Activated CD8-positive, alpha-beta memory T cell treated with anti-CD3 and anti-CD28 coated beads, Interleukin-2, amount 10 ng/mL, durations not matched to agents 7 days and 5 days (primary cell): ENCODE measurements at regions not wholly inside any gene's neighbourhood (a gene's known extent, or its start where the extent isn't known, plus 50 kb on each side); places are given as distances from the start of the nearest gene placed in this dataset.

Experiments used
- ATAC-seq: fragments of 150-1000 bp; cut with Tn5 transposase; one replicate; pipeline ENCODE4 v1.10.0; 2021; ENCODE audit warnings: moderate library complexity
- CTCF ChIA-PET: fragments of 350-600 bp; sonication (Branson Sonifier 250); formaldehyde crosslinking; loops from one replicate; lab custom pipeline; 2021; ENCODE audit warnings: antibody characterized with exemption; lab: Charles Lee
- DNase-seq: peaks from one replicate; pipeline ENCODE4 v3.0.0-alpha.2; 2020
- H3K27ac Mint-ChIP-seq: one replicate; pipeline ENCODE4 v1.8.0; 2021; ENCODE audit warnings: mild to moderate bottlenecking, mixed read lengths
- H3K27me3 Mint-ChIP-seq: one replicate; pipeline ENCODE4 v1.8.0; 2021; ENCODE audit warnings: mixed read lengths
- H3K36me3 Mint-ChIP-seq: one replicate; pipeline ENCODE4 v1.8.0; 2021; ENCODE audit warnings: mild to moderate bottlenecking, mixed read lengths
- H3K4me1 Mint-ChIP-seq: one replicate; pipeline ENCODE4 v1.8.0; 2021; ENCODE audit warnings: mixed read lengths
- H3K4me3 Mint-ChIP-seq: one replicate; pipeline ENCODE4 v1.8.0; 2021; ENCODE audit warnings: mild to moderate bottlenecking, moderate library complexity, mixed read lengths
- H3K9me3 Mint-ChIP-seq: one replicate; pipeline ENCODE4 v1.8.0; 2022; ENCODE audit warnings: low read depth, mixed read lengths

DNA sequence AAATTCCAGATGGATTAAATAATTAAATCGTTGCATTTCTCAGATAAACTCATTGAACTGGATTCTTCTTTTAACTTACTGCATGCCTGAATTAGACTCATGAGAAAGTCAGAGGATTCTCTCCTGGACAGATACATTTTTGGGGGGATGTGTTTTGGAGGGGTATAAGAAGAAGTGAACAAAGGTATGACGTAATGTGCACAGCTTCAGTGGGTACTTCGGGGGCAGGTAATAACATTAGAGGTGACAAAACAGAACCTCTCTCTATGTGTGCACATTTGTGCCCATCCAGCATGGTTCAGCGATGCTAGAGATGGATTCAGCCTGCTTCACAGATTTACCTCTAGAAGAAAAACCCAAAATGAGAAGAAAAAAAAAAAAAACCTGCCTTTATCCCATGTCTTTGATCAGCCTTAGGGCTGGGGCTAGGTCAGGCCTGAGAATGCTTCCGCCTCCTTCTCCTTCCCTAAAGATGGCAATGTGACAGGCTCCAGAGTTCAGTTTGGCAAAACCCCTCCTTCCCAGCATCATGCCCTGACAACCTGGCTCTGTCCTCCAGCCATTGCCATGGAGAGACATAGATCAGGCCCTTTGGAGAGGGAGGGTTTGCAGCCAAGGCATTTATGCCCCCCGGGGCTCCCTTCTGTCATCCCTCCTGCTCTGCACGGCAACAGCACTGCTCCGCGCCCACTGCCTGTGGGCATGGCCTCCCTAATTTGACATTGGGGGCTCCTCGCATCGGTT, 166.7 kb downstream of the KCNA5 start:
- DNase-seq (no peak), ATAC-seq (no peak)
- no peaks in the 10 kb centered on the region for H3K36me3 Mint-ChIP-seq
- H3K4me1 Mint-ChIP-seq = no peaks in the 10 kb centered on the region
- H3K4me3 Mint-ChIP-seq = no peak overlapping the region
- CTCF ChIA-PET = interaction anchor here (1.0 kb wide), 1 partner anchor 10 kb away, joined by 3 read pairs; no protein-coding TSS in a partner anchor
- H3K9me3 Mint-ChIP-seq = no peaks in the 10 kb centered on the region
- no peak overlapping the region for H3K27ac Mint-ChIP-seq
- H3K27me3 Mint-ChIP-seq = no peaks in the 10 kb centered on the region

DNA sequence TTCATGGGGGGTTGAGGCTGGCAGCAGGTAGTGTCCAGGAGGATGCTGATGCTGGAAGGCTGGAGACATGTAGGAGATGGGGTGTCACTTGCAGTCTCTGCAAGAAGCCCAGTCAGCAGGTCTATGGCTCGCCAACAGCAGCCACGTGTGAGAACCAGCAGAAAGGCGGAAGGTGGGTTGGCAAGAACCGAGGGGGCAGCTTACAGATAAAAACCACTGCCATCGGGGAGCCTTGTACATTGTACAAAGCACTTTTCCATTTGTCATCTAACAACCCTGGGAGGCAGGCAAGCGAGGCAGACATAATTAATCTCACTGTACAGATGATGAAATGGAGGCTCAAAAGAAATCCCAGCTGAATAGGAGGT, 167.2 kb downstream of the KCNA5 start:
- CTCF ChIA-PET = interaction anchor here (1.0 kb wide), 1 partner anchor 11 kb away, joined by 3 read pairs; no protein-coding TSS in a partner anchor
- no peaks in the 10 kb centered on the region for H3K27me3 Mint-ChIP-seq
- no peaks in the 10 kb centered on the region for H3K9me3 Mint-ChIP-seq
- H3K4me1 Mint-ChIP-seq = no peaks in the 10 kb centered on the region
- DNase-seq = no peak
- no peaks in the 10 kb centered on the region for H3K36me3 Mint-ChIP-seq
- H3K27ac Mint-ChIP-seq = no peak overlapping the region
- no peak for ATAC-seq
- no peak overlapping the region for H3K4me3 Mint-ChIP-seq

DNA sequence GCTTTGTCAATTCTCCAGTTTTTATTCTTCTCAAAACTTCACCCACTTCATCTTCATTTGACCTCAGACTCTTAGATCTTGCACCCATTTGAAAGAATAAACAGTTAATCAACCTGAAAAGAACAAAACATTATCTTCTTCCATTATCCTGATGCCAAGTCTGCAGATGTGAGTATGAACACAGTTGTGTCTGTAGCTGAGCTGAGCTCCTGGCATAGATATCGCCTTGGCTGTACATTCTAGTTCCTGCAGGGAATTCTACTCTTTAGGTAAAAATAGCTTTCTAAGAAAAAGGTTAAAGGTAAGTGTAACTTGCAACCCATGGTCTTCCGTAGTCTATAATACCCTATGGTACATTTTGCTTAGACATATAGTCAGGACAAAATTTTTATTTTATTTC, 169.7 kb downstream of the KCNA5 start:
- no peak overlapping the region for H3K4me3 Mint-ChIP-seq
- H3K4me1 Mint-ChIP-seq = no peaks in the 10 kb centered on the region
- CTCF ChIA-PET = no interaction called here
- no peaks in the 10 kb centered on the region for H3K9me3 Mint-ChIP-seq
- ATAC-seq = no peak
- H3K27me3 Mint-ChIP-seq = no peaks in the 10 kb centered on the region
- H3K27ac Mint-ChIP-seq = no peak overlapping the region
- no peak for DNase-seq
- H3K36me3 Mint-ChIP-seq = no peaks in the 10 kb centered on the region

DNA sequence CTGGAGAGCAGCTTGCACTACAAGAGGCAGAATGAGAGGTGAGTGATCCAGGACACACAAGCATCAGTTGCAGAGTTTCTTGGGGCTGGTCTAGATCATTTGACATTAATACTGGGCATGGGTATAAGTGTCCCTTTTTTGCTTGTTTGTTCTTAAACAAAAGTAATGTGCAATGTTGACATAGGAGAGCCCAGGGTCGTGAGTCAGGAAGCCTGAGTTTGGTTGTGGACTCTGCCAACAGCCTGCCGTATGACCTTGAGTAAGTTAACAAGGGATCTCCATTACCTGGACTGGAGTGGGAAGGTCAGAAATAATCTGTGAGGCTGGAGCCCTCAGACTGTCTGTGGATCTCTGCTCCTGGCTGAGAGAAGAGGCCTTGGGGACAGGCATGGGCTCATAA, 170.3 kb downstream of the KCNA5 start:
- H3K27me3 Mint-ChIP-seq = no peaks in the 10 kb centered on the region
- CTCF ChIA-PET = no interaction called here
- no peaks in the 10 kb centered on the region for H3K36me3 Mint-ChIP-seq
- DNase-seq = no peak
- no peak overlapping the region for H3K4me3 Mint-ChIP-seq
- no peaks in the 10 kb centered on the region for H3K4me1 Mint-ChIP-seq
- no peaks in the 10 kb centered on the region for H3K9me3 Mint-ChIP-seq
- H3K27ac Mint-ChIP-seq = no peak overlapping the region
- no peak for ATAC-seq

DNA sequence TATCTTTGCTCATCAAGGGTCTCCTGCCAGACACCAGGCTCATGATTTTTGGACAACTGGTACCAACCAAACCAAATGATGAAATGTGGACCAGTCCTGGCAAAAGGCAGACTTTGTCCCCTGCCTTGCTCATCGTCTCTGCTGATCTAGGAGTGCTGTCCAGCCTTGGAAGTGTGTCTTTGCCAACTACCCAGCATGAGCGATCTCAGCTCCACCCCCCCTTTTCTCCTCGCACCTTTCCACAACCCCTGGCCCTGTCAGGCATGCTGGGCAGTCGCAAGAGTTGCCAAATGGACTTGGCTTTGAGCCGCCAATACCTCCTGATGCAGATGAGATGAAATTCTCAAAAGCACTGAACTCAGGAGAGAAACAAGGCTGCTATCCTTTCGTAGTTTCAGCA, 174.3 kb downstream of the KCNA5 start:
- Mint-ChIP-seq H3K27ac (no peak overlapping the region), H3K4me3 (no peak overlapping the region), H3K4me1 (no peaks in the 10 kb centered on the region), H3K27me3 (no peaks in the 10 kb centered on the region), H3K36me3 (no peaks in the 10 kb centered on the region), H3K9me3 (no peaks in the 10 kb centered on the region)
- ATAC-seq (no peak), DNase-seq (no peak)
- CTCF ChIA-PET = no interaction called here

DNA sequence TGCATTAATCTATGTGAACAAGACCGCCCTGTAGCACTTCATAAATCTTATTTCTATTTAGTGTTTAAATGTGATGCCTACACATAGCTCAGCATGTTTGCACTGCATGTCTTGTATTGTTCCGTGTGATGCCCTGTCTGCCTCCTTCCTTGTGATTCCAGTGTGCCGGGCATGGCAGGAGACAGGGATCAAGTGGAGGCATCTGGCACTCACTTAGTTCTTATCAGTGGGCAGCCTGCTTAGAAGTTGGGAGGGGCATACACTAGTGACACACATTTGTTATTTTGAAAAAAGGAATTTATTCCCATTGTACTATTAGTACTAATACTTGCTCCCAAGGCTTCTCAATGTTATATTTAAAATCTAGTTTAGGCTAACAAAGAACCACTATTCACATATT, 176.4 kb downstream of the KCNA5 start:
- Mint-ChIP-seq H3K9me3 (no peaks in the 10 kb centered on the region), H3K27me3 (no peaks in the 10 kb centered on the region), H3K4me3 (no peak overlapping the region), H3K36me3 (no peaks in the 10 kb centered on the region), H3K4me1 (no peaks in the 10 kb centered on the region), H3K27ac (no peak overlapping the region)
- DNase-seq (no peak), ATAC-seq (no peak)
- CTCF ChIA-PET = no interaction called here

DNA sequence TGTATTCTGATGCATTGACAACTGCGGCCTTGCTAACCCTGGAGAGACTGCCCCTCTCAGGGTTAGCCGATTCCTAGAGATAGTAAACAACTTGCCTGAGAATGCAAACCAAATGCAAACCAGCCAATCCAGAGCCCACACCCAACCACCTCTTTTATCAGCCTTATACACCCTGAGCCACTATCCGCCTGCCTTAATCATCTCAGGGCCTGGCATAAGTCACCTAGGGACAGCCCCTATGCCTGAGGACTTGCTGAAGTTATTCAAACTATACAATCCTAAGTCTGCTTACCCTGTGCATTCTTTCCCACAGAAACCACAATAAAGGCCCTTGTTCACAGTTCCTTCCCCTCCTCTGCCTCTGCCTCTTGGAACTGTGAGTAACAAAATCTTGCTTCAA, 177.2 kb downstream of the KCNA5 start:
- H3K4me3 Mint-ChIP-seq = no peak overlapping the region
- CTCF ChIA-PET = no interaction called here
- H3K27ac Mint-ChIP-seq = no peak overlapping the region
- H3K4me1 Mint-ChIP-seq = no peaks in the 10 kb centered on the region
- H3K27me3 Mint-ChIP-seq = no peaks in the 10 kb centered on the region
- H3K36me3 Mint-ChIP-seq = no peaks in the 10 kb centered on the region
- no peak for DNase-seq
- ATAC-seq = no peak
- H3K9me3 Mint-ChIP-seq = no peaks in the 10 kb centered on the region

DNA sequence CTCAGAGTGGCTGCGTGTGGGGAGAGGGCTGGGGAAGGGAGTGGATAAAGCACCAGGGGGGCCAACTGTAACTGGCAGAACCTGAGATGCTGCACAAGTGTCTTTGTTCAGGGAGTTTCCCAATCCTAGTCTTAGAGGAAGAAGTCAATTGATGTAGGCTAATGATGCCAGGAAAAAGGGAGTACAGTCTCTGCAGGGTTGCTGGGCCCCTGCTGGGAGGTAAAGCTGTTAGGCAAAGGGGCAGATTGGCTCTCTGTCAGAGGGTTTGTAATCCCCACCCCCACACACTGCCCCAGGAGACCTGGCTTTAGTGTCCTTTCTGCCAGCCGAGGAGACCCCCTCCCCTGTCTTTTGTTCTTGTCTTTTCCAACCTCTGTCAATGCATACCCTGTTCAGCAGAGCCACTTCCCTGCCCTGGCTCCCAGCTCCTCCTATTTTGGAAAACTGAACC, 178.4 kb downstream of the KCNA5 start:
- ATAC-seq (no peak), DNase-seq (no peak)
- no peaks in the 10 kb centered on the region for H3K36me3 Mint-ChIP-seq
- CTCF ChIA-PET = no interaction called here
- H3K4me1 Mint-ChIP-seq = no peaks in the 10 kb centered on the region
- no peak overlapping the region for H3K27ac Mint-ChIP-seq
- no peaks in the 10 kb centered on the region for H3K9me3 Mint-ChIP-seq
- H3K4me3 Mint-ChIP-seq = no peak overlapping the region
- H3K27me3 Mint-ChIP-seq = no peaks in the 10 kb centered on the region

DNA sequence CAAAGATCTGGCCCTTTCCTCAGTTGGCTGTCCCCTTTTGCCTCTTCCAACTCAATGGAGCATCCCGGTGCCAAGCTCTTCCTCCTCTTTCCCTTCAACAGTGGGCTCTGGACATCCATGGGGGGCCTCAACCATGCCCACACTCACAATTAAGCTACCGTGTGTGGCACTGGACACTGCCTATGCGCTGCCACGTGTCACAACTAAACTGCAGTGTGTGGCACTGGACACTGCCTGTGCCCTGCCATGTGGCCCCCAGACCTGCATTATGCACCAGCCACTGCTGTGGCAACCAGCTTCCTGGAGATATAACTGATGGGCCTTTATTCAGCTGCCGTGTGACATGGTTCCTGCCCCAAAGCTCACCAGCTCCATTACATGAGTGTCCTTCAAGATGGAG, 179.1 kb downstream of the KCNA5 start:
- CTCF ChIA-PET = no interaction called here
- no peaks in the 10 kb centered on the region for H3K27me3 Mint-ChIP-seq

DNA sequence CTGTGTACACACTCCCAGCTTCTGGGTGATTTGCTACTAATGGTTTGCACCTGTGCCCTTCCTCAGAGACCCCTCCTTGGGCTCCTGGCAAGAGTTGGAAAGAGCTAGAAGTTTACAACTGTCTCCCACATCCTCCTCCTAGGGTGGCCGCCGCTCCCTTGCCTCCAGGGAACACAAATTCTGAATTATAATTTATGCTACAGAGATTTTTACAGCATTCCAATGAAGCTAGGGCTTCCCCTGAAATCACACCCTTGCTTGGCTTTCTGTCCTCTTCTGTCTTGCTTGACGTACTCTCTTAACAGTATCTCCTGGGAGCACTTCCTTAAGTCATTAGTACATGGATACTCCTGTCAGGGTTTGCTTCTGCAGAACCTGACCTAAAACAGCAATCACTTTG, 180.2 kb downstream of the KCNA5 start:
- Mint-ChIP-seq H3K27me3 (no peaks in the 10 kb centered on the region), H3K9me3 (no peaks in the 10 kb centered on the region), H3K4me1 (no peaks in the 10 kb centered on the region), H3K36me3 (no peaks in the 10 kb centered on the region), H3K4me3 (no peak overlapping the region), H3K27ac (no peak overlapping the region)
- CTCF ChIA-PET = no interaction called here
- ATAC-seq = no peak
- DNase-seq = no peak

More for the DNA sequence above, 179.1 kb downstream of the KCNA5 start:
- H3K4me1 Mint-ChIP-seq = no peaks in the 10 kb centered on the region
- H3K4me3 Mint-ChIP-seq = no peak overlapping the region
- no peak overlapping the region for H3K27ac Mint-ChIP-seq
- no peaks in the 10 kb centered on the region for H3K36me3 Mint-ChIP-seq
- ATAC-seq (no peak), DNase-seq (no peak)
- no peaks in the 10 kb centered on the region for H3K9me3 Mint-ChIP-seq

DNA sequence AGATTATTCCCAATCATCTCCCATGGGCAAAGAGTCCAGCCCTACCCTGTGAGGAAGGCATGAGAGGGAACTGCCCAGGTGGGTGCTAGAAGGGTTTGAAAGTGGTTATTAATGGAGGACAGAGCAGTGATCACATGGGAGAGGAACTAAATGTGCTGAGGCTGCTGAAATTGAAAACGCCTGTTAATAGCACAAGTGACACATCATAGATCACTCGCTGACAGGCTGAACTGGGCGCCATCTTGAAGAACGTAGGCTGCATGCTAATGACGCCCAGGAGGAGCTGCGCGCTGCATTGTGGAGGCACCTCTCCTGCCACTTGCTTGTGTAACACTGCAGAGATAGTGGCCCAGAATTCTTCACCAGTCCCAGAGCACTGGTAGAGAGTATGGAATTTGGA, 182.9 kb downstream of the KCNA5 start:
- no peaks in the 10 kb centered on the region for H3K9me3 Mint-ChIP-seq
- no peak for ATAC-seq
- H3K27me3 Mint-ChIP-seq = no peaks in the 10 kb centered on the region
- no peak for DNase-seq
- no peaks in the 10 kb centered on the region for H3K36me3 Mint-ChIP-seq
- no peak overlapping the region for H3K27ac Mint-ChIP-seq
- CTCF ChIA-PET = no interaction called here
- H3K4me1 Mint-ChIP-seq = no peaks in the 10 kb centered on the region
- H3K4me3 Mint-ChIP-seq = no peak overlapping the region

DNA sequence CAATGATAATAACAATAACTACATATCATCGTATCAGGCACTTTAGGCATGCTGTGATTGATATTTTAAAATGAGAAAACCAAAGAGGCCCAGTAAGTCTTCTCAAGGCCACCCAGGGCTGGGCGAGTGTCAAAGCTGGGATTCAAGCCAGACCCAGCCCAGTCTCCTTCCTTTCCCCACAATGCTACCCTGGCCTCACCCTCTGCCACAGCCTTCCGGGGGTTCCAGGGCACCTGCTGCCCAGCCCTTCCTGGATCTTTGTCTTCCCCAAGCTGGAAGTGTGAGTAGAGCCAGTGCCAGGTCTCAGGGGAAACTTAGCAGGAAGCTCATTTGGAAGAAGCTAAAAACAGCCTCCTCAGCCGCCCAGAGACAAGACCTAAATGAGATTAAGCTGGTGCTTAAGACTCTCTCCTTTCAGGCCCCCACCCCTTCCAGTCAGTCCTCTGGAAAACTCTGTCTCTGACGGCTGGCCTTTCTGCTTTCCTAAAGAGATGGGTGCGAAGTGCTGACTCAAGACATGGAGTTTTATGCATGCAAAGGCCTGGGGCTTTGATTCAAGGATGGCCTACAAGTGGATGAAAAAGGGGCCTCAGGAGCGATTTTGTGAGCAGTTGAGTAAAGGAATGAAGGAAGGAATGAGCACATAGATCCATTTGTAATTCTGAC, 184.2 kb downstream of the KCNA5 start:
- H3K27ac Mint-ChIP-seq = no peak overlapping the region
- ATAC-seq (no peak), DNase-seq (no peak)
- H3K9me3 Mint-ChIP-seq = no peaks in the 10 kb centered on the region
- CTCF ChIA-PET = interaction anchor here (0.6 kb wide), 1 partner anchor 410 kb away, joined by 3 read pairs; no protein-coding TSS in a partner anchor
- H3K4me1 Mint-ChIP-seq = no peaks in the 10 kb centered on the region
- no peaks in the 10 kb centered on the region for H3K36me3 Mint-ChIP-seq
- H3K27me3 Mint-ChIP-seq = no peaks in the 10 kb centered on the region
- H3K4me3 Mint-ChIP-seq = no peak overlapping the region

DNA sequence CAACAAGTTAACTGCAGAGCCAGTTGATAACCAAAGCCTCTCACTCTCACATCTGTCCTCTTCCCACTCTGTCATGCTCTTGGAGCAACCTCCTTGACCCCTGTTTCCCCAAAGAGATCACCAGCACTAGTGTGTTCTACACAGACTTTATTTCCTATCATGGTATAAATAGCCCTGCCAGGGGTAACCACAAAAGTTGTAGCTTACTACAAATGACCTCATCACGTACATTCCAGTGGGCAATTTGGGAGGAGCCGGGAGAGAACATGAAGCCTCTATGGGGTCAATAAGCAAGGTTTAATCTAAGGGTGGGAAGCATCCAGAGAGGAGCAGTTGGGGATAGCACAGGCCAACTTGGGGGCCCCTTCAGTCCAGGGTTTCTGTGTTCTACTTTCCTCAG, 186.5 kb downstream of the KCNA5 start:
- ATAC-seq (no peak), DNase-seq (no peak)
- H3K27ac Mint-ChIP-seq = no peak overlapping the region
- CTCF ChIA-PET = no interaction called here
- H3K27me3 Mint-ChIP-seq = no peaks in the 10 kb centered on the region
- no peaks in the 10 kb centered on the region for H3K36me3 Mint-ChIP-seq
- no peaks in the 10 kb centered on the region for H3K9me3 Mint-ChIP-seq
- H3K4me1 Mint-ChIP-seq = no peaks in the 10 kb centered on the region
- no peak overlapping the region for H3K4me3 Mint-ChIP-seq

DNA sequence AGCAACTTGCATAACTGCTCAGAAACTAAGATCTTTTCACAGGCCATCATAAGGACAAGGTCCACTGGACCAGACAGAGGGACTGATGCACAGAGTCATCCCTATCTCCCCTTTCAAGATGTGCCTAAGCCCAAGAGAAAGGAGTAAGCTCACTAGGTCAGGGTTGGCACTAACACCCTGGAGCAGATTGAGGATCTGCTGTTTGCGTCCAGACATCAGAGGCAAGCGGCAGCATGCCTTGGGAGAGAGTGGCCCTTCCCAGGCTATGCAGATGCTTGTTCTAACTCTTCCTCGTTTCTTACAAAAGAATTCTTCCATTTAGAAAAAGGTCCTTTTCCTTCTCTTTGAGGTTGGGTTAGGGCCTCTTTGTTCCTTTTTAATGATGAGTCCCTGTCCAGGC, 187.2 kb downstream of the KCNA5 start:
- DNase-seq = no peak
- H3K27me3 Mint-ChIP-seq = no peaks in the 10 kb centered on the region
- no peaks in the 10 kb centered on the region for H3K4me1 Mint-ChIP-seq
- H3K9me3 Mint-ChIP-seq = no peaks in the 10 kb centered on the region
- CTCF ChIA-PET = no interaction called here
- no peaks in the 10 kb centered on the region for H3K36me3 Mint-ChIP-seq
- no peak for ATAC-seq
- no peak overlapping the region for H3K4me3 Mint-ChIP-seq
- H3K27ac Mint-ChIP-seq = no peak overlapping the region
